NCI-H748 treated with DMSO at 0.1 percent for 48 hours (cell line): ENCODE measurements at regions not wholly inside any gene's neighbourhood (a gene's known extent, or its start where the extent isn't known, plus 50 kb on each side); places are given as distances from the start of the nearest gene placed in this dataset.
"Not testable (repeated sequence)": the region's sequence is repeated elsewhere in the genome, so short reads cannot be mapped to it uniquely, and the experiment has no call there.

Source experiments
- DNase-seq: peaks from one replicate; lab custom pipeline; 2025; lab: John Stamatoyannopoulos, UW

DNA sequence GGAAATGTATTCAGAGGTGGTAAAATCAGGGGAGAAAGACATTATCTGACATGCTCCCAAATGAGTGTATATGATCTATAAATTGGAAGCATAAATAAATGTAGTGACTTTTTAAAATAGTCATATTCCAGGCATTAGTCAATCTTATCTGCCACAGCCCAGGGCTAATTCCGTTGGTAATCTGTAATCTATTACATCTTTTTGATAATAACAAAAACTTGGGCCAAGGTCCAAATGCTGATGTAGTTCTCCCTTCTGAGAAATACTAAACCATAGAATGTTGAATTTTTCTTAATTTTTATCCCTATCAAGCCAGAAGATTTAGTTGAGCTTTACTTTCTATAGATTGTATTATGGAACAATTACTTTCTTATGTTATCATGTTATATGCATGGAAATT lies 1279.8 kb downstream of the EPHA7 start:
- no peak for DNase-seq

DNA sequence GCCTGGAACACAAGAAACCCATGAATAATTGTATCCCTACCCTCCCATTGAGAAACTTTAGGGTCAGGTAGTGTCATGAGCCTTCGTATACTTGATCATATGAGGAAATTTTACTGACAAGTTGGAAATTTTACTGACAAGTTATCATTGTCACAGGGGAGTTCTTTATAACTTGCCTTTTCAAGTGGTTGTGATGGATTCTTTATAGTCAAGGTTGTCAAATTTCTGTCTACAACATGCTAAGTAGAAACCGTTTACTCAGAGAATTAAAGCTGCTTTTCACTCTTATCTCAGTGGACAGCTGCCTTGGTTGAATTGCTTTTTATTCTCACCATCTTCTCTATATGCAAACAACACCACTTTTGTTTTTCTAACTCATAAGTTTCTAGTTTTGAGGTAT lies 1286.4 kb downstream of the EPHA7 start:
- DNase-seq: no peak

DNA sequence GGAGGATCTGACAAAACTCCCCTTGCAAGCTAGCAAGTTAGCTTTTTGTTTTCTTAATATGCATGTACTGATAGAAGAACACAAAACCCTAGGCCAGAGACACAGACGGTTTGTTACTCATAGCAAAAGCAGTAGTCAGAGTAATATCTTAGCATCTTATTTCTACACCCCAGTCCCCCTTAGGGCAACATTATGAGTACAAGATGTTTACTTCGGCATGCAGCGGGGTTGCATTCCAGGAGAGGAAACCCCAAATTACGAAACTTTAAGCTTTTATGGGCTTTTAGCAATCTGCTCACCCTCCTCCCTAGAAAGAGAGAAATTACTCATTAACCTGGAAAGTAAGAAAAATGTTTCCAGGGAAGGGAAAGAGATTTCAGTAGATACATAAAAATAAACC lies 1286.9 kb downstream of the EPHA7 start:
- DNase-seq: no peak

DNA sequence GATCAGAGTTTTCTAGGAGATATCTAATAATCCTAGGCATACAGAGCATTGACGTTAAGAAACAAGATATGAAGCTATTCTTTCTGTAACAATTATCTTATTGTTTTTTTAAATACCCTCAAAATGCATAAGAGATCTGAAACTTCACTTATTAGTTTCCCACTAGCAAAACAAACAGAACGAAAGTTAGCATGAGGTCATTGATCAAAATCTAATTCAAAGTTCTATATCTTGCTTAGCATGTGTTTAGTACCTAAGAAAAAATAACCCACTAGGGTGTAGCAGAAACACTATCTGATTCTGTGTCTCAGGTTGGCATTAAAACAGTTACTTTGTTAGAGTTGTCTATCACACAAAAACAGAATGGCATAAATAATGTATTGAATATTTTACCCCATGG lies 1288.4 kb downstream of the EPHA7 start:
- DNase-seq: no peak

DNA sequence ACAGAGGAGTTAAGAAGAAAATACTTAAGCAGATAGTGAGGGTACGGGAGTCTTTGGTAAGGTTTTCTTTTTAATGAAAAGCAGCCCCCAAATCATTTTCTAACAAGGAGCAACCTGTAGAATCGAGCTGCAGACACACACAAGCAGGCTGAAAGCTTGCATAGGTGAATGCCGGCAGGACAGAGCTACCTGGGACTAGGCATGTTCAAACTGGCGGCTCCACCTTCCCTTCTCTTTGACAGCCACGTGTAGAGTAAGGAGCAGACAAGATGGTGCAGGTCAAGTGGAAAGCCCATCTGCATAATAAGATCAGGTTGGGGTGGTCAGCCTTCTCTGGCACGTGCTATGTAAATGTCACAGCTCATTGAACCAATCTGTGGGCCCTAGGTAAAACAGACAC lies 1292.4 kb downstream of the EPHA7 start:
- DNase-seq: no peak

DNA sequence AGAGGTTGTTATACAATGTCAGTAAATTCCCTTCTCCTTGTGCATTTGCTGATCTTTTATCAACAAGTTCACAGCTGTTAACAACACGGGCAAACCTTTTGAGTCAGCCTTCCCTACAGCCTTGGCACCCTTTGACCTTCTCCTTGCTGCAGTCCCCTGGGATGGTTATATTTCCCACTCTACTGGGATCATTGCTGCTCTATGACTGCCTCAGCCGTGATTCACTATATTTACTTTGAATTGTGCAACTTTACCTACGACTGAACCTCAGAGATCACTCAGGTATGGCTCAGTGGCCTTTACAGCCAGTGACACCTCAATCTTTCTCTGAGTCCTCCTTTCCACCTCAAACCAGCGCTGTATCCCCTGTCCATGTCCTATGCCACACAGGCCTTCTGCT lies 1293.3 kb downstream of the EPHA7 start:
- DNase-seq: no peak

DNA sequence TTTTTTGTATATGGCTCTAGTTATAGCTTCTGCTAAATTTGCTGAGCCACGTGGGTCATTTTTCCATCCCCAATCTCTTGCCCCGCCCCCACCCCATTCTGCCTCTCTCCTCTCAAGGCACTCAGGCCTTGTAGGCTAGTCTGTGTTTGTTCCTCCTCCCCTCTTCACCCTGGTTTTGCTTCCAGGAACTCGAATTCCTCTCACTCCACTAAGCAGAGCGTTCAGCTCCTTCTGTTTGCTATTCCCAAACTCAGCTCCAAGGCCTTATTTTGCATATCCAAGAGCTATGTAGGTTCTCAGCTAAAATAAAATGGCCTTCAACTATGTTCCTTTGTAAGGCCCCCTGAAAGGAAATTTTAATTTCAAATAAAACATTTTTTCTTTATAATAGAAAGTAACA lies 1293.7 kb downstream of the EPHA7 start:
- no peak for DNase-seq

DNA sequence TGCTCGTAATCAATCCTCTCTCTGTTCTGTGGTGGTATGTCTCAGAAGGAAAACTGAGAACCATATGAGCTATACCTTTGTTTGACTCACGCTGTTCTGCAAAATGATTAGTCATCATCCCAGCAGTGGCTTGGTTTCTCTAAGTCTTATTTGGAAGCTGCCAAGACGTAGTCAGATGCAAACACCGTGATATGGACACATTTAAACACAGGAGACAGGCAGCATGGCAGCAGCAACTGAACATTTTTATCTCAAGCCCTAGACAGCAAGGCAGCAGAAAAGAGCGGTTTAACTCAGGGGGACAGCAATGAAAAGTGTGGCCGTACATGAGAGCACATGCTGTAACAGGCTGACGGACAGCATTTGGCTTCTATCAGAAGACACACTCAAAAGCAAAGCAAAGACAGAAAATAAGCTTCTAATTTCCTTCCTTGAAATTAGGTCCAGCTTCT lies 1295.1 kb downstream of the EPHA7 start:
- no peak for DNase-seq

DNA sequence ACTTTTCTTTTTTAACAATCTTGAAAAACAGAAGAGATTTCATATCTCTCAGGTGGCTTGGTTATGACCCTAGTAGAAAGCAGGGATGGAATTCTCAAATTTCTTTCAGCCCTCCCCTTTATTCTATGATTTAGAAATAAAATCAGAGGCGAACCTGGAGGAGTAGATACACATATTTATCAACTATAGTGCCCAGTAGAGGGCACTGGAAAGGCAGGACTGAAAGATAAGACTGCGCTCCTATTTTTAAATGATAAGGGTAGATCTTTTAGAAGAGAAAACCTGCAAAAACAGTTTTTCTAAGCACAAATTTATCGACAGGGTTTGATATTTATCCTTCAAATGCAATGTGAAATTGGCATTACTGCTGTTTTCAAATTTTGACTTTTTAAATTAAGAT lies 1296.6 kb downstream of the EPHA7 start:
- peak; percentile 53 for DNase-seq

DNA sequence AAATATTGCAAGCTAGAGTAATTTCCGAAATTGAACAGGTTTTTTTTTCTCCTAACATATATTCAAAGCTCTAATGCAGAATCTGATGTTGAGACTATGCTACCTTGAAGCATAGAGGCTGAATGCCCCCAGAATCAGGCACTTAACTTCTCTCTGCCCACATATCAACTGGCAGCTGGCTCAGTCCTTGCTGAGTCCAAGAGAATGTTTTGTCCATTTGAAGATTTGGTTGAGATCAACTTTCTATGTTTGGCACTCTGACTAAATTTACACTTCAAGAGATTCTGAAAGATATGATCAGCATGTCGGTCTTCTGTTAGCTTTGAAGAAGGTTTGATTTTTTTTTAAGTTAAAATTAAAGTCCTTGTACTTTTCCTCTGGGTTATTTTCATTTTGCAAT lies 1298.1 kb downstream of the EPHA7 start:
- no peak for DNase-seq

DNA sequence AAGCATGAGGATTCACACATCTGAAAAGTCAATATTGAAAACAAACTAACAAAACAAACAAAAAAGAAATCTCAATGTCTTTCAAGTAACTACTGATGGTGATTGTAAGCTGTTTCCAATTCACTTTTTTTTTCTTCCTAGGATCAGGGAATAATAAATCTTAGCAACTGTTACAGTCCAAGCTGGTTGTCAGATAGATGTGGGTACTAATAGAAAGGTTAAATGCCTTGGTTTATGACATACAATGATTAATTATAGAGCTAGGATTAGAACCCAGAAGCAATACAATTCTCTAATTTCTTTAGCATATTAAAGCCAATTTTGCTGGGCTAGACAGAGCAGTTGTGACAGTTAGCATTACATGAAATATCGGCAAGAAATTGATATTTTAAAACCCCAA lies 1301.6 kb downstream of the EPHA7 start:
- DNase-seq: no peak

DNA sequence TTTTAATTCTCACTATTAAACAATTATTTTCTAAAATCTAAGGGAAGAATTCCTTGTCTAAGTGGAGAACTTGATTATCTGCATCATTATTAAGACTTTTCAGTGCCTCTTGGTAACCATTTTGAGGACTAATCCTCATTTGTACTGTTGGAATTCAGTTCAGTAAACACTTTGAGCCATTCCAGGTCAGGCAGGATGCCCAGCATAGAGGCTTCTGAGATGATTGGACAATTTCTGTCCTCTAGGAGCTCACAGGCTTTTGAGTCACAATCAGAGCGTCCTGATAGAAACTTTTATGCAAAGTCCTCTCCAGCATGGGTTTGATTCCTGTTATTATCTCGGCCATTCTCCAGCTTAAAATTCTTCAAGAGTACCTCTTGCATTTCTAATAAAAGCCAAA lies 1304.6 kb downstream of the EPHA7 start:
- DNase-seq: no peak

DNA sequence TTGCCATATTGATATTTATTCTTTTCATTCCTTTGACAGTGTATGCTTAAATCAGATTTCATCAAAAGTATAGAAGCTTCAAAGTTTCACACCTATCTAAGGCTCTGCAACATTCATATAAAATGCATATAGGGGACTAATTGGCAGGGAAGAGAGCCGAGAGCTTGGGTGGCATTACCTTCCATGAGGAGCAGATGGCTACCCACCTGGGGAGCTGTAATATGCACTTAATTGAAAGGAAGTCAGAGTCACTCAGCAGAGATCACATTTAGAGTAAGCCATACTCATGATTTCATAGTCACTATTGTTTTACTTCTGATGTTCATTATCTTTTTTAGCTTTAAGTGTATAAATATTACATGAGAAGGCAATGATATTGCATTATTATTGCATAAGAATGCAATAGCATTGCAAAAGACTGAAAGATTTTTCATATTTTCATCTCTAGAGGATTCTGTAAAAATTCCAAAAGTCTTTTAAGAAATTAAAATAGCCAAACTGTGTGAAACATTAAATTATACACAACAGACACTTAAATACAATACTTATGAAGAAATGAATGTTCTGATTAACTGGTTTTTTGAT lies 1305.2 kb downstream of the EPHA7 start:
- DNase-seq: peak; percentile 15

DNA sequence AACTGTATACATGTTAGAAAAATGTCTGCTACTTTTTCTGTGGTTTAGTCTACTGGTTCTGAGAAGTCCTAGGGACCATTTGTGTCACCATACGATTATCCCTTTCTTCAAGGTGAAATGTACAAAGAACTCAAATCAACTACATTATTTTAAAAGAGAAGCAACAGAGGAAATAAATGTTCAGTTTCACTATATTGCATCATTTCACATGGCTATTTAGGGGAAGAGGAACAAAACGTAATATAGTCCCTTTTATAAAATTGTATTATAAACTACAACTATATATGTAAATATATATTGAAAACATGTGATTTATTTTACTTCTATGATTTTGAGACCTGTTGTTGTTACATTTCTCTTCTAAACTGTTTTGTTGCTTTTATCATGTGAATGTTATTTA lies 1308.0 kb downstream of the EPHA7 start:
- no peak for DNase-seq

DNA sequence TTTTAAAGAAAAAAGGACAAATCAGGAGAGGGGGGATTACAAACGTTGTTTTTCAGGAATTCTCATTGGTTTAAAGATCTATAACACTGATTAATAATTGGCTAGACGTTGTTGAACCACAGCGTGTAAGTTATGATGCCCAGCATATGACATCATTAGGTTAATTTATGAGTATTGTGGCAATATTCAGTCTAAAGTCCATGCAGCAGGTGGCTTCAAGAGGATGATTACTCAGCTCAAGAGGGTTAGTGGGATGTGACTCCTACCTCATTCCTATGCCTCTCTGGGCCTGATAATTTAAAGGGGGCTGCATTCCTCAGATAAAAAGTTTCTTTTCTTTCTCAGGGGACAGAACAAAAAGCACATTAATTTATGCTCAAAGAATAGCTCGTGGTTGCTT lies 1309.0 kb downstream of the EPHA7 start:
- peak; percentile 75 for DNase-seq

DNA sequence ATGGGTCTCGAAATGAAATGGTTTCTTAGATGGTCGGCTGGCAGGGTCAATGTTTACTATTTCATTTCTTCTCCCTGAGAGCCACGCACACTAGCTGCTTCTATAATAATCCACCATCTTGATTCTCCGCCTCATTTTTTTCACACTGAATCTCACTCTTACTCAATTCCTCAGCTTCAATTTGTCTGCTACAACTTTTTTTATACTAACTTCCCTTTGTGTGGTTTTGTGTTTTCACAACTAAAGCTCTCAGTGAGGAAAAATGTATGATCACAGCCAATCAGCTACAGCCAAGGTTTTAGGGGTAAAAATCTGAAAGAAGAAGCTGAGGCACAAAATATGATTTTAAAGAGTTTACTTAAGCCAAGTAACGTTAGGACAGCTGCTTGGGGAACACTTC lies 1309.4 kb downstream of the EPHA7 start:
- no peak for DNase-seq

DNA sequence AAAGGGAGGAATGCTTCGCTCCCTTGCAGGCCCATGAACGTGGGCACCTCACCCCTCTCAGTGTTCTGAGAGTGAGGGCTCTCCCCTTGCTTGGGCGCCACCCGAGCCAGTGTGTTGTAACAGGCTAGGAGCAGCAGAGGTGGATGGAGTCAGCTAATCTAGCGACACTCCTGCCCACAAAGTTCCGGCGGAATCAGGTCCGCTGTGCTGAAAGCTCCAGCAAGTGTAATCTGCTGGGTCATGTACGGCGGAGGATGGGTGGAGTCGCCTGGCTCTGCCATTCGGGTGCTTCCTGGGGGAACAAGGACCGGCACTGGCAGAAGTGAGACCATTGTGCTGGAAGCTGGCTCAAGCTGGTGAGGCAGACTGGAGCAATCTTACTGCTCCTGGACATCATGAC lies 1310.1 kb downstream of the EPHA7 start:
- no peak for DNase-seq

DNA sequence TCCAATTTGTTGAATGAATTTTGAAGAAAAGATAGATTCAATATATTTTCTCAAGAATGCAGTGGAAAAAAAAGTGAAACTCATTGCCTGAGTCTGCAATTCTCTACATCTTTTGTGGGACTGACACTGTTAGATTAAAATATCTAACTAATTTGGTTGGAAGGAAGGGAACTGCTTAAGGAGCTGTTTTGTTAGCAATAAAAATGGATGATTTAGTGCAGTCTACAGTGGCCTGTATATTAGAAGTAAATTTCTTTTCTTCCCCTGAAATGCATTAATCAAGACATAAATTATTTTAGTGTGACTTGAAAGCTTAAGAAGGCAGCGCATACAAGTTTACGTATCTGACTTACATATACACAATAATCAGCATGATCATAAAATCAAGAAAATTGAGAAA lies 1332.6 kb downstream of the EPHA7 start:
- no peak for DNase-seq

DNA sequence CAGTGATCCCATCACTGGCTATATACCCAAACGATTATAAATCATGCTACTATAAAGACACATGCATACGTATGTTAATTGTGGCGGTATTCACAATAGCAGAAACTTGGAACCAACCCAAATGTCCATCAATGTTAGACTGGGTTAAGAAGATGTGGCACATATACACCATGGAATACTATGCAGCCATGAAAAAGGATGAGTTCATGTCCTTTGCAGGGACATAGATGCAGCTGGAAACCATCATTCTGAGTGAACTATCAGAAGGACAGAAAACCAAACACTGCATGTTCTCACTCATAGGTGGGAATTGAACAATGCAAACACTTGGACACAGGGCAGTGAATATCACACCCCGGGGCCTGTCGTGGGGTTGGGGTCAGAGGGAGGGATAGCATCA lies 1335.4 kb downstream of the EPHA7 start:
- DNase-seq: not testable (repeated sequence)

DNA sequence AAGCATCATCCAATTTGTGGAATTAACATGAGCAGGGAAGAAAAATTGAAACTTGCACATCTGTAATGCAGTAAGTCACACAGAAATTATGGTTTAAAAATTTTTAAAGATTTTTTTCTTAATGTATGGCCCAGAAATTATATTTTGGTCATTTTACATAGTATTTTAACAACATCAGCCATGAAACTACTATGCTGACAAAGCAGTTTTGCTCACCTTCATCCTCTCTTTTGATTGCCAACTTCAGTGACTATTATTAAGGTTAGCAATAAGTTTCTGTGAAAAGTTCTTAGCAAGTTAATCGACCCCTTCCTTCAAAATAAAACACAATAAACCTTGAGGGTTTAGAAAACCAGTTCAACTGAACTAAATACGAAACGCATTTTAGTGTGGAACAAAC lies 1347.0 kb downstream of the EPHA7 start:
- no peak for DNase-seq

DNA sequence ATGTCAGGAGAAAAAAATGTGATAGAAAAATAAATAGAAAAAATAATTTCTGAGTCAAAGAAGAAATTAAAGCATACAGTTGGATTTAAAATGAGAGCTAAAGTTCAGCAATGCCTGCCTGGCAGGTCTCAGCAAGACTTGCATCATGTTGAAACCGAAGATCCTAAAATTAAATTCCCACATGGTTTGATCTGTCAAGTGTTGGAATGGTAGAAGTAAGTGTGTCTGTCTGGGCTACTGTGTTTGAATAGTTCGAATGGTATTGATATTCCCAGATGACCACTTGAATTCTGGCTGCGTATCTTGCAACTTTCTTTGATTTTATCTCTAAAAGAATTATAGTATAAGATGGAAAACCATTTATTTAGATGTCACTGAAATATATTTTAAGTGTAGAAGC lies 1349.6 kb downstream of the EPHA7 start:
- no peak for DNase-seq

DNA sequence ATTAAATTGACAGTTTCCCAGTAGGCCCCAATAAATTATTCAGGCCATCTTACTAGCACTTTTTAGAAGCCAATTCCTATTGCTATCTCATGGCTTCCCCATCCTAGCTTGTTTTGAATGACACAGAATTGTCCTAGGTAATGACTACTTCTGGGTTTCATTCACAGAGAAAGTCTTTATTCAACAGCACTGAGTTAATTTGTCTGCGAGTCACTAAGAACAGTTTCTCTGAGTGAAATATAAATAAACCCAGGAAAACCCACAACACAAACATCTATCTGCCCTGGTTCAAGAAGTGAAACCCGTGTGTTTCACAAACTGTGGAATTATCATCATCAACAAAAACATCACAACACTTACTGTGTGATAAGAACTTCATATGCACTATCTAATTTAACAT lies 1366.8 kb downstream of the EPHA7 start:
- no peak for DNase-seq

DNA sequence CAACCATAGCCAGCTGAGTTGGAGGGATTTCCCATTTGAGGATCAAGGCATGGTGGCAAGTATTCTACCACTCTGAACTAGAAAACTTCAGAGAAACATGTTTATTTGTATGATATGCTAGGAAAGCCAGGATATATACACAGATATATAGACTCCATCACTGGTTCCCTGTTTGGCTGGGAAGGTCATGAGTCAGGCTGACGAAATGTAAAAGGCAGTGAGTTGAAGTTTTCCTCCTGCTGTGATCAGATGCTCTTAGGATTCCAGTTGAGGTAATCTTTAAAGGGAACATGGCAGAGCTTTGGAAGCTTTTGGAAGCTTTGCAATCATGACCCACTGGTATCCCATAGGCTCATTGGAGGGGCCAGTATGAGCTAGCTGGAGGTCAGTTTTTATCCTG lies 1369.1 kb downstream of the EPHA7 start:
- DNase-seq: no peak

DNA sequence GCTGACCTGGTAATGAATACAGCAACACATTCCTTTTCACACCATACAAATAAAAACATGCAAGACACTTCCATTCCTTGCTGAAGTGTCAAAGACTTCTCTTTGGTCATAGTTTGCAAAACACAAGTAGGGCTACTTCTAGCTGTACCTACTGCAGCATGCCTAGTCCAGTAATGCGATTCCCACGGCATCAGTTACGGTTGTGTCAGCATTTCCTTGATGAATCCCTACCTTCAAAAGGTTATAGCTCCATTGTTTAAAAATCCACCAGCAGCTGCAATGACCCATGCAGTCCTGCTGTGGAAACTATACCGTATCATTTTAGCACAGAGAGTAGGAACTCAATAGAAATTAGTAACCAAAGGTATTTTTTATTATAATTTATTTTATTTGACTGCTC lies 1371.5 kb downstream of the EPHA7 start:
- no peak for DNase-seq
